HUES48 (cell line): ENCODE measurements at regions not wholly inside any gene's neighbourhood (a gene's known extent, or its start where the extent isn't known, plus 50 kb on each side); places are given as distances from the start of the nearest gene placed in this dataset.

Experiments used
- H3K27ac ChIP-seq: one replicate; pipeline ENCODE4 v1.7.0; 2013; ENCODE audit warnings: low read depth, low read length, inconsistent platforms
- H3K27me3 ChIP-seq: 2 replicates; pipeline ENCODE4 v1.6.1; 2013; ENCODE audit warnings: mild to moderate bottlenecking, low read length; ENCODE audit not compliant: control insufficient read depth, insufficient read depth
- H3K36me3 ChIP-seq: 2 replicates; pipeline ENCODE4 v1.6.1; 2013; ENCODE audit warnings: low read length; ENCODE audit not compliant: control insufficient read depth, insufficient read depth
- H3K4me1 ChIP-seq: 2 replicates; pipeline ENCODE4 v1.6.1; 2013; ENCODE audit warnings: mild to moderate bottlenecking, low read length; ENCODE audit not compliant: control insufficient read depth, insufficient read depth
- H3K4me3 ChIP-seq: 2 replicates; pipeline ENCODE4 v1.5.1; 2013; ENCODE audit warnings: mild to moderate bottlenecking, low read depth, low read length
- H3K9ac ChIP-seq: 2 replicates; pipeline ENCODE4 v1.6.1; 2013; ENCODE audit warnings: mild to moderate bottlenecking, low read depth, low read length, moderate library complexity
- H3K9me3 ChIP-seq: 2 replicates; pipeline ENCODE4 v1.6.1; 2013; ENCODE audit warnings: low read length; ENCODE audit not compliant: control insufficient read depth, insufficient read depth

DNA sequence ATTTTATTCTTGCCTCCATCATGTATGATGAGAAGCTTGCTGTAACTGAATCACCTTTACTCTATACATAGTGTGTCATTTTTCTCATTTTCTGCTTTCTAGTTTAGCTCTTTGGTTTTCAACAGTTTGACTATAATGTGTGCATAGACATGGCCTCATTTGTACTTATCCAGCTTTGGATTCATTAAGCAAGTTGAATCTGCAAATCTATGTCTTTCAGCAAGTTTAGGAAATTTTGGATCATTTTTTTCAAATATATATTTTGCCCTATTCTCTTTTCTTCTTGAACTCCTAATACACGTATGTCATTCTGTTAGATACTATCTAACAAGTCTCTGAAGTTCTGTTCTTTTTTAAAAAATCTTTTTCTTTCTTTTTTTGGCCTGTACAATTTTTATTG, 57.8 kb downstream of the PRLHR start:
- H3K27ac ChIP-seq: no peak overlapping the region
- no peaks in the 10 kb centered on the region for H3K4me1 ChIP-seq
- no peaks in the 10 kb centered on the region for H3K9me3 ChIP-seq
- no peaks in the 10 kb centered on the region for H3K27me3 ChIP-seq
- H3K4me3 ChIP-seq: no peak overlapping the region
- no peak overlapping the region for H3K9ac ChIP-seq
- no peaks in the 10 kb centered on the region for H3K36me3 ChIP-seq

GRCh38 chr10:118534136-118534535, 61.3 kb downstream of the PRLHR start:
- Histone ChIP-seq H3K36me3 (no peaks in the 10 kb centered on the region), H3K4me1 (no peaks in the 10 kb centered on the region), H3K4me3 (no peak overlapping the region), H3K27ac (no peak overlapping the region), H3K9me3 (no peaks in the 10 kb centered on the region), H3K9ac (no peak overlapping the region), H3K27me3 (no peaks in the 10 kb centered on the region)

DNA sequence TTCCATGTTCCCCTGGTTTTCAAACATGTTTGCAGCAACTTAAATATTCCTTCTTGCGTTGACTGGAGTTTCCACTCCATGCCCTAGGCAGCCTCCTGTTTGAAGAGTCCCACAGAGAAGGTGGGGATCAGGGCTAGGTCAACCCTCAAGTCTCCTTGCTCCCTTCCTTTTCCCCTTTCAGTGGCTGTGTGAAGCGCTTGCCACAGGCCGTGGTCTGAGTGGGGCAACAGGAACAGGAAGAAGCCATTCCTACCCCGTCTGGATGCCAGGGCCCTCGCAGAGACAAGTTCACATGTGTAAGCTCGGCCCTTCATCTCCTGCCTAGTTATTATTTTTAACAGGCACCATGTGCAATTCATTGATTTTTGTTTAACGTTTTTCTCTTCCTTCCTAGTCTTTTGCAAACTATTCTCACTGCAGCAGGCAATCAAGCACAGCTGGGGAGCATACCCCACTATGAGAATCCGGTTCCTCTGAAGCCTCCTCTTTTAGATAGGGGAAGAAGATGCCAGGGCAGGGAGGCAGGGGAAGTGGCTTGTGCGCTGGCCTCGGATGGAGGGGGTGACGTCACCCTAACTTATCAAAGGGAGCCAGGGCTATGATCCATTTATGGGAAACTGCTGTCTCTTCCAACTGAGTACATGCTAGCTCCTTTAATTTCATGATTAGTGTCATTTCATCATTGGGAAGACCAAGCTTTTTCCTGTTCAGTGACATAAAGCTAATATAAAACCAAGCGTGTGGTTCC, 64.2 kb downstream of the PRLHR start:
- Histone ChIP-seq H3K9ac (no peak overlapping the region), H3K4me3 (no peak overlapping the region), H3K4me1 (no peaks in the 10 kb centered on the region), H3K36me3 (no peaks in the 10 kb centered on the region), H3K9me3 (no peaks in the 10 kb centered on the region), H3K27me3 (no peaks in the 10 kb centered on the region), H3K27ac (no peak overlapping the region)

DNA sequence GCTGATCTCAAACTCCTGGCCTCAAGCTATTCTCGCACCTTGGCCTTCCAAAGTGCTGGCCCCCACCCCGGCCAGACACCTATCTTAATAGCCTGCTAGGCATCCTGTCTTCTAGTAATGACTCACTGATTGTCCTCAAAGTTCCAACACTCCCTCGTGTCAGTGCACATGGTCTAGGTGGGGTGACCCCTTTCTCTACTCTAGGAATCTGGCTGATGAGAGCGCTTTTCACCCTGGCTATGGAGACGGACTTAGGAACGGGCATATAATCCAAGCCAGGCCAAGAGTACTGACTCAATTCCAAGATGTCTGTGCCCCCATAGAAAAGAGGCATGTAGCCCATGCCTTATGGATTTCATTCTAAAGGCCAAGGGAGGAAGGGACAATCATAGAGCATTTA, 67.0 kb downstream of the PRLHR start:
- no peak overlapping the region for H3K27ac ChIP-seq
- no peaks in the 10 kb centered on the region for H3K27me3 ChIP-seq
- 0 out of 2 replicates have a peak, but pooled peaks cover 2% of the 10 kb centered on the region for H3K4me1 ChIP-seq
- no peak overlapping the region for H3K4me3 ChIP-seq
- no peak overlapping the region for H3K9ac ChIP-seq
- H3K36me3 ChIP-seq: no peaks in the 10 kb centered on the region
- no peaks in the 10 kb centered on the region for H3K9me3 ChIP-seq

GRCh38 chr10:118523775-118524174, 71.7 kb downstream of the PRLHR start:
- Histone ChIP-seq H3K36me3 (no peaks in the 10 kb centered on the region), H3K27ac (no peak overlapping the region), H3K9me3 (no peaks in the 10 kb centered on the region), H3K9ac (no peak overlapping the region), H3K4me1 (peaks cover 15% of the 10 kb centered on the region; the same call in 1 of the 2 replicates), H3K27me3 (no peaks in the 10 kb centered on the region), H3K4me3 (no peak overlapping the region)

DNA sequence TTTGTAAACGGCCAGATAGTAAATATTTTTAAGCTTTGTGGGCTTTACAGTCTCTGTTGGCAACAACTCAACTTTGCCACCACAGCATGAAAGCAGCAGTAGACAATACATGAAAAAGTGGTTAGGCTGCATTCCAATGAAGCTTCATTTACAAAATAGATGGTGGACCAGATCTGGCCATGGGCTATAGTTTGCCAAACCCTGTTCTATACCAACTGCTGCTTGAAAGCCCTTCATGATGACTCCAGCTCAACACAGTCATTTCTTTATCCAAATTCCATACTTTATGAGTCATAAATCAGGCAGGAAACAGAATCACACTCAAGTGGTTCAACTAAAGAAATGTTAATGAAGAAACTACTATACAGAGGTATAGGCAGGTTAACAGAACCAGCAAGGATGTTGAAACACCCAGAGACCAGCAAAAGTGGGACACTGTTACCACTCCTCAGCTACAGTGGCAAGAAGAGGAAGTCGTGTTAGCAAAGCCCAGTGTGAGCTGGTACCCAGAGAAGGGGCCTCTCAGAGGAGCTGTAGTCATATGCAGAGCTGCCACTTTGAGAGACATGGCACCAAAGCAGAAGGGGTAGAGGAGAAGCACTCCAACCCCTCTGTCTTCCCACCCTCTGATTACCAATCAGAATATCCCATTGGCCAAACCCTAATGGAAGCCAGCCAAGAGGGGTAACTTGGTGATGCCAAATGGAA, 72.5 kb downstream of the PRLHR start:
- 0 out of 2 replicates have a peak overlapping the region, but pooled peaks have one; percentile 0 for H3K4me3 ChIP-seq
- H3K27ac ChIP-seq: no peak overlapping the region
- H3K4me1 ChIP-seq: peaks cover 15% of the 10 kb centered on the region; the same call in 1 of the 2 replicates
- no peaks in the 10 kb centered on the region for H3K9me3 ChIP-seq
- no peak overlapping the region for H3K9ac ChIP-seq
- no peaks in the 10 kb centered on the region for H3K27me3 ChIP-seq
- H3K36me3 ChIP-seq: no peaks in the 10 kb centered on the region

DNA sequence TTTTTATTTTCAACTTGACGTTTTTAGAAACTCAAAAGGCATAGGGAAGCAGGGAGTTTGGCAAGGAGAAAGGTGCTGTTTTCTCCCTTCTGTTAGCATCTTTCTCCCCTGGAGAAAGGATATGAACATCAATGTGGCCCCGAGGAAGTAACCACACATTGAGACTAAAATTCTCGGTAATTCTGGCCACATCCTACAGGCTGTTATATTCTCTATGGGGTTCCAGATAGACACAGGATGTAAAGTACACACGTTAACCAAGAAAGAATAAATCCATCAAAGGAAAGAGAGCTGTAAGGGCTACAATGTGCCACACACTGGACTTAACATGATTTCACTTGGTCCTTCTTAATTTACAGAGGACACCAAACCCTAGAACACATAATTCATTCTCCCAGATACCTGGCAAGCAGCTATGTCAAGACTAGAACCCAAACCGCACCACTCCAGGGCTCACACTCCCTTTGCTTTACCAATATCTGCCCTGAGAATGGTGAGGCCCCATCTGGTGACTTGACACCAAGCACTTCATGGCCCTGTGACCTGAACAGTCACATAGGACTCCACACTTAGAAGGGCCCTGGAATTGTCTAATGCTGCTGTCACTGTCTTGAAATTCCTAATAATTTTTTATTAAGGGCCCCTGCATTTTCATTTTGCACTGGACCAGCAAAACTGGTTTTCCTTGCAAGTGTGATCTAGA, 73.9 kb downstream of the PRLHR start:
- no peak overlapping the region for H3K27ac ChIP-seq
- no peaks in the 10 kb centered on the region for H3K9me3 ChIP-seq

DNA sequence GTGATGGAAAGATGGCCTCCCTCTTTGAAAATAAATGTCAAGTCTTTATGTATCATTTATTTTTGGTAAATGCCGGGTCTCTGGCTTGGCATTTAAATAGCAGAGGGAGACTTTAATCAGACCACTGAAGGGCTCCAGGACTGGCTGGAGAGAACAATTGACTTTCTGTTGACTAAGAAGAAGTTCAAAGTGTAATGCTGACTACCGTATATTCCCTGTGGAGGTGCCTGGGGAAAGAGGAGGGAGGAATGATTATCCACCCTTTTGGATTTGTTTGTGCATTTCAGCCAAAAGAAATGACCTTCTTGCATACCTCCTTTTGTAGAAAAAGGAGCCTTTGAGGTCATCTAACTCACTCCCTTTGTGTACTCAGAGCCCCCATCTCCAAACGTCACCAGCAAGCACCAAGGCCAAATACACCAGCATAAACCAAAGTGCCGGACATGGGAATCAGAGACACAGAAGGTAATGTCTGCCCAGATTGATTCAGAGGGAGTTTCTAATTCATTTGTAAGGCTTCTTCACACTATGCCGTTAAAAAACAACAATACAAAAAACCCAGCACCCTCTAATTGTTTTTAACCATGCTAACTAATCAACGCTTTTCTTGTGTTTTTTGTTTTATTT, 75.2 kb downstream of the PRLHR start:
- Histone ChIP-seq H3K27ac (no peak overlapping the region), H3K27me3 (no peaks in the 10 kb centered on the region), H3K4me1 (peaks cover 15% of the 10 kb centered on the region; the same call in 1 of the 2 replicates), H3K9ac (no peak overlapping the region), H3K9me3 (no peaks in the 10 kb centered on the region), H3K36me3 (no peaks in the 10 kb centered on the region), H3K4me3 (no peak overlapping the region)

More for the DNA sequence above, 73.9 kb downstream of the PRLHR start:
- no peaks in the 10 kb centered on the region for H3K36me3 ChIP-seq
- H3K27me3 ChIP-seq: no peaks in the 10 kb centered on the region
- peaks cover 15% of the 10 kb centered on the region; the same call in 1 of the 2 replicates for H3K4me1 ChIP-seq
- H3K4me3 ChIP-seq: no peak overlapping the region
- H3K9ac ChIP-seq: no peak overlapping the region

DNA sequence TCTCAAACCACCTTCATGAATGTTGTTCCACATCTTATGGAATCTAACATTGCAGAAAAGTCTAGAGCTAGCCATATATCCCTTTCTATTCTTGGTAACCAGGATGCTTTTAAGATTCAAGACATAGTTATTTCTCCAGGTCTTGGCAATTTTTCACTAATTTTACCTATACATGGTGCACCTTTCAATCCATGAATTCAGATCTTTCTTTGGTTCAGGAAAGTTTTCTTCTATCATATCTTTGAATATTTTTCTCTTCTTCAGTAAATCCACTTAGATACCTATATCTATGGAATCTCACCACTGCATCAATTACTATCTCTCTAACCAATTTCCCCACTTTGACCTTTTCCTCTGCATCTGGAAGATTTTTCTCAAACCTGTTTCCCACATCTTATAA, 77.4 kb downstream of the PRLHR start:
- Histone ChIP-seq H3K27me3 (no peaks in the 10 kb centered on the region), H3K4me3 (no peak overlapping the region), H3K27ac (no peak overlapping the region), H3K36me3 (no peaks in the 10 kb centered on the region), H3K4me1 (peaks cover 9% of the 10 kb centered on the region; the same call in 1 of the 2 replicates), H3K9me3 (no peaks in the 10 kb centered on the region), H3K9ac (no peak overlapping the region)

- Histone ChIP-seq H3K9ac (no peak overlapping the region), H3K4me3 (no peak overlapping the region), H3K9me3 (no peaks in the 10 kb centered on the region), H3K27me3 (no peaks in the 10 kb centered on the region), H3K4me1 (no peaks in the 10 kb centered on the region), H3K36me3 (no peaks in the 10 kb centered on the region), H3K27ac (no peak overlapping the region)
Measured at GRCh38 chr10:118516716-118517115, 78.7 kb downstream of the PRLHR start.
